Nephron progenitor cell (in vitro differentiated cells): ENCODE measurements at regions not wholly inside any gene's neighbourhood (a gene's known extent, or its start where the extent isn't known, plus 50 kb on each side); places are given as distances from the start of the nearest gene placed in this dataset.

Experiments
- DNase-seq: peaks from one replicate; pipeline ENCODE4 v3.0.0; 2021
- H3K27ac Mint-ChIP-seq: 2 replicates; pipeline ENCODE4 v1.8.0; 2021; ENCODE audit warnings: mild to moderate bottlenecking, moderate library complexity, mixed read lengths
- H3K27me3 Mint-ChIP-seq: 2 replicates; pipeline ENCODE4 v1.8.0; 2021; ENCODE audit warnings: mild to moderate bottlenecking, low read depth, mixed read lengths; ENCODE audit not compliant: poor library complexity
- H3K36me3 Mint-ChIP-seq: 2 replicates; pipeline ENCODE4 v1.8.0; 2021; ENCODE audit warnings: low read depth, mixed read lengths
- H3K4me1 Mint-ChIP-seq: 2 replicates; pipeline ENCODE4 v1.8.0; 2021; ENCODE audit warnings: mixed read lengths
- H3K4me3 Mint-ChIP-seq: 2 replicates; pipeline ENCODE4 v1.8.0; 2021; ENCODE audit warnings: mild to moderate bottlenecking, moderate library complexity, mixed read lengths
- H3K9me3 Mint-ChIP-seq: 2 replicates; pipeline ENCODE4 v1.8.0; 2021; ENCODE audit warnings: mild to moderate bottlenecking, moderate library complexity, mixed read lengths
- TF ChIP-seq, protein P1 (sequence below): fragments of 200-600 bp; sonication (generic); IDR thresholded peaks from 2 replicates; pipeline ENCODE4 v1.5.0; 2021; ENCODE audit warnings: antibody characterized with exemption

DNA sequence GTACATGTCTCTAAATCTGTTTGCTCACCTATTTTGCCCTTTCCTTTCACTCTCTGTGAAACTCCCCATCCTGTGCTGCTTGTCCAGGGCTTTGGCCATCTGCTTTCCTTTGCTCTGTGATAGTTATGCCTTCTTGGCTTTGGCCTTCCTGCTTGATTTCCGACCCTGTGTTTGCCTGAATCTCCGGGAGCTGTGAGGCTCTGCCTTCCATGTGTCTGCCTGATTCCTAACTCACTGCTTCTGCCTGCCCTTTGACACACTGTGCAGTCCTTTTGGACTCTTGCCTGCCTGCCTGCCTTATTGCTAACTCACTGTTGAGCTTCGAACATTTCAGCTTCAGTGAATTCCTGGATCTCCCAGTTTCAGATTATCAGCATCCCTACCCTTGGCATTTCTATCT lies 143.1 kb downstream of the C4orf33 start:
- DNase-seq = no peak
- peaks cover 3% of the 10 kb centered on the region for H3K27me3 Mint-ChIP-seq
- H3K4me1 Mint-ChIP-seq = peaks cover 41% of the 10 kb centered on the region

DNA sequence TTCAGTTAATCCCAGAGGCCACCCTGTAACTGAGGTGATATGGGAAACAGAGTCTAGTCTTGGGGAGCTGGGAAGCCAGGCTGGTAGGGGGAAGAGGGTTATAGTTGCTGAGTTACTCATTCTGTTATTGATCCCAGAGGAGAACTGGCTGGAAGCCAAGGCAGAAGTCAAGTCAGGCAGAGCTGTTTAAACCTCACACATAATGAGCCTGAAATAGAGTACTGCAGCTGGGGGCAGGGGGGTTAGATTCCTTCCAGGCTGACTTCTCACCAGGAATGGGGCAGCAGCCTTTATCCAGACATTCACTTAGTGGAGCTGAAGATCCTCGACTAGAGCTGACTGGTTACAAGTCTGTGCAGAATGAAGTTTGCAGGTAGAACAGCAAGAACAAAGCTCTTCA lies 144.9 kb downstream of the C4orf33 start:
- Mint-ChIP-seq H3K4me1 (peaks cover 52% of the 10 kb centered on the region), H3K27ac (peak overlapping the region; percentile 89), H3K36me3 (no peaks in the 10 kb centered on the region), H3K9me3 (no peaks in the 10 kb centered on the region), H3K4me3 (no peak overlapping the region), H3K27me3 (no peaks in the 10 kb centered on the region)
- no peak for DNase-seq
- TF ChIP-seq, protein P1, sequence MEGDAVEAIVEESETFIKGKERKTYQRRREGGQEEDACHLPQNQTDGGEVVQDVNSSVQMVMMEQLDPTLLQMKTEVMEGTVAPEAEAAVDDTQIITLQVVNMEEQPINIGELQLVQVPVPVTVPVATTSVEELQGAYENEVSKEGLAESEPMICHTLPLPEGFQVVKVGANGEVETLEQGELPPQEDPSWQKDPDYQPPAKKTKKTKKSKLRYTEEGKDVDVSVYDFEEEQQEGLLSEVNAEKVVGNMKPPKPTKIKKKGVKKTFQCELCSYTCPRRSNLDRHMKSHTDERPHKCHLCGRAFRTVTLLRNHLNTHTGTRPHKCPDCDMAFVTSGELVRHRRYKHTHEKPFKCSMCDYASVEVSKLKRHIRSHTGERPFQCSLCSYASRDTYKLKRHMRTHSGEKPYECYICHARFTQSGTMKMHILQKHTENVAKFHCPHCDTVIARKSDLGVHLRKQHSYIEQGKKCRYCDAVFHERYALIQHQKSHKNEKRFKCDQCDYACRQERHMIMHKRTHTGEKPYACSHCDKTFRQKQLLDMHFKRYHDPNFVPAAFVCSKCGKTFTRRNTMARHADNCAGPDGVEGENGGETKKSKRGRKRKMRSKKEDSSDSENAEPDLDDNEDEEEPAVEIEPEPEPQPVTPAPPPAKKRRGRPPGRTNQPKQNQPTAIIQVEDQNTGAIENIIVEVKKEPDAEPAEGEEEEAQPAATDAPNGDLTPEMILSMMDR = no peak

More for the DNA sequence above, 143.1 kb downstream of the C4orf33 start:
- no peak overlapping the region for H3K4me3 Mint-ChIP-seq
- H3K36me3 Mint-ChIP-seq = no peaks in the 10 kb centered on the region
- no peaks in the 10 kb centered on the region for H3K9me3 Mint-ChIP-seq
- H3K27ac Mint-ChIP-seq = peak overlapping the region; percentile 94
- TF ChIP-seq, protein P1 = no peak

DNA sequence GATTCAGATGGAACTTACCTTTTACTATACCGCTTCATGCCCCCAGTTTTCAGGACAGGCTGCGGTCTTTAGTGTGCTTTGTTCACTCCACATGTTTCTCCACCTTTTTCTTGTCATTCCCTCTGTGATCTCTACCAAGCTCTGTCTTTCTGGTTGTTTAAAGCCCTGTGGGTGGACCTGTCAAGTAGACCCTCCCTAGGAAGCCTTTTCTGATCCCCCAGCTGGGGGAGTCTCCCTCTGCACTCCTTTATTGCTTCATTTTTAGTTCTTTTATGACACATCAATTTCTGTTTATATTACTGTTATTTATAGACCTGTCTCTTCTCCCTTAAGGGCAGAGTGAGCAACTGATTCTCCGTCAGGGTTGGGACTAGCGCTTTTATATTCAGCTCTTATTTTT lies 150.2 kb downstream of the C4orf33 start:
- no peak for DNase-seq
- H3K27ac Mint-ChIP-seq = peak overlapping the region; percentile 97
- H3K4me1 Mint-ChIP-seq = peaks cover 73% of the 10 kb centered on the region
- TF ChIP-seq, protein P1 = no peak
- no peak overlapping the region for H3K4me3 Mint-ChIP-seq
- H3K9me3 Mint-ChIP-seq = no peaks in the 10 kb centered on the region
- H3K27me3 Mint-ChIP-seq = no peaks in the 10 kb centered on the region
- peaks cover 1% of the 10 kb centered on the region for H3K36me3 Mint-ChIP-seq

DNA sequence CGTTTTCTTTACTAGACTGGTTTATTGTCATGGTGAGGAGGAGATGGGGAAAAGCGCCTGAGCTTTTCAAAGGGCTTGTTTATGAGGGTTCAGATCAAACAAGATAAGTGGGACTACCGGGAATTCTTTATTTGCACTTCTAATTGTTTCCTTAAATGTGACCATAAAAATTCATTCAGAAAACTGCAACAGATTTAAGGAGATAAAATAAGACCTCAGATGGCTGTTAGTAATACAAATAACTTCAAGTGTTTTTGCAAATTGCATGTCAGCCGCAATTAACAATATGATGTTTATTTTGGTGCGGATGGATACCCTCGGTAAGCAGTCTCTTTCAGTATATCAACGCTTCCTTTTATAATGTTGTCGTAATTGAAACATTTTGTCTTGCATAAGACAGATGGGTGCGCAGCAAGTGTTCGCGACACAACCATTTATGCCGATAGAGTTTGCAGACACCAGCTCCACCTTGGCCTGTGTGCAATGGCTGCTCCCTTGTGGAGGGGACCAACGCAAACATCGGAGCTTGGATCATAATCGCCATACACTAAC lies 151.0 kb downstream of the C4orf33 start:
- Mint-ChIP-seq H3K27me3 (no peaks in the 10 kb centered on the region), H3K36me3 (peaks cover 6% of the 10 kb centered on the region), H3K4me3 (peak overlapping the region; percentile 52), H3K9me3 (peaks cover 3% of the 10 kb centered on the region), H3K4me1 (peaks cover 68% of the 10 kb centered on the region), H3K27ac (peak overlapping the region; percentile 97)
- TF ChIP-seq, protein P1 = no peak
- no peak for DNase-seq

DNA sequence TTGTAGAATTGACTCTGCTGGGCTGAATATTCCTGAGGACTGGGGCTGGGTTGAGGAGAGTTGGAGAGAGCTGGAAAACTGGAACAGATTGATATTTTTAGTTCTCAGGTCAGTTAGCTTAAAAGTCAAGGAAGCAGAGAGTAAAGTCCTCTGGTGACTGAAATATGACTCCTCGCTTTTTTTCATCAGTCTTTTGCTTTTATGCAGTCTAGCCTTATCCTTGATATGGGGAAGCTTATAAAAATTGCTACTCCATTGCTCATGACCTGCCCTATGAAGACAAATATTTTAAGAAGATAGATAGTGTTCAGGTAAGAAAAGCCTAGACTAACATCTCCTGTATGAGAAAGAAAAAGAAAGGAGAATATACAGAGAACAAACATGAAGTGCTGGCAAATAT lies 152.7 kb downstream of the C4orf33 start:
- TF ChIP-seq, protein P1 = no peak
- Mint-ChIP-seq H3K27ac (peak overlapping the region; percentile 0), H3K36me3 (peaks cover 6% of the 10 kb centered on the region), H3K4me3 (peak overlapping the region; percentile 10), H3K9me3 (peaks cover 3% of the 10 kb centered on the region), H3K27me3 (peaks cover 4% of the 10 kb centered on the region), H3K4me1 (peaks cover 62% of the 10 kb centered on the region)
- no peak for DNase-seq

DNA sequence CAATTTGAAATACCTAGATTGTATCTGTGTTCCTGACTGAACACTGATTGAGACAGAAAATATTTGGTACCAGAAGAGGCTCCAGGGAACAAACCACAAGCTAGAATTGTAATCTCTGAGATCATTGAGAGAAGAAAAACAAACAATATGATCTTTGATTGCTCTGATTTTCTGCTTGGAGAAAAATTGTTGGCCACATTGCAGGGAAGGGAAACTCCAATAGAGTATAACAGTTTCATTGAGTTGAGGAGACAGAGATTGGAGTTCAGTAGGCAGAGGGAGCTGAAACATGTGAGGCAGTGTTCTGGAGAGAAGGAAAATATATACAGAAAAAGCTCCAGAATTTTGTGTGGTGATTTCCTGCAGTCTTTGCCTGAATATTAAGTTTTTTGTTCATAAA lies 158.2 kb downstream of the C4orf33 start:
- DNase-seq = no peak
- Mint-ChIP-seq H3K9me3 (peaks cover 23% of the 10 kb centered on the region), H3K4me1 (peaks cover 15% of the 10 kb centered on the region), H3K36me3 (peaks cover 6% of the 10 kb centered on the region), H3K27ac (no peak overlapping the region), H3K27me3 (peaks cover 4% of the 10 kb centered on the region), H3K4me3 (no peak overlapping the region)
- TF ChIP-seq, protein P1 = no peak
